ENCODE measurements at regions not wholly inside any gene's neighbourhood (a gene's known extent, or its start where the extent isn't known, plus 50 kb on each side); places are given as distances from the start of the nearest gene placed in this dataset.

GRCh38 chr21:14686466-14687267 is 140.6 kb upstream of the SAMSN1 start:
- no peak overlapping the region for H2AFZ ChIP-seq (ENCODE audit: control insufficient read depth, low read depth, low read length)
- TF ChIP-seq ZNF217 (IDR thresholded peaks at IDR 0.05), result peak; percentile 56; the same call in 1 of the 2 replicates
- TF ChIP-seq IKZF2 (IDR thresholded peaks at IDR 0.05), result peak in 1 of 2 experiments; percentile 78; a peak in 3 of 4 replicates
- 0 out of 2 replicates have a peak, but pooled peaks have one; percentile 43 for TF ChIP-seq BCL11A (IDR thresholded peaks at IDR 0.05; ENCODE audit: low read depth, low read length)
- TF ChIP-seq SMC3 (IDR thresholded peaks at IDR 0.05; ENCODE audit: borderline replicate concordance, low read length), result no peak
- TF ChIP-seq IRF3 (IDR thresholded peaks at IDR 0.05), result no peak
- TF ChIP-seq WRNIP1 (IDR thresholded peaks at IDR 0.05; ENCODE audit: borderline replicate concordance, low read depth, low read length), result no peak
- peak; percentile 94 for TF ChIP-seq SKIL (IDR thresholded peaks at IDR 0.05; ENCODE audit: low read depth, poor library complexity, severe bottlenecking)
- TF ChIP-seq SPI1 (IDR thresholded peaks at IDR 0.05; ENCODE audit: borderline replicate concordance, insufficient read depth, low read depth, low read length), result no peak
- no peak; the same call in 1 of the 2 replicates for TF ChIP-seq RAD21 (IDR thresholded peaks at IDR 0.05; ENCODE audit: insufficient read depth, low read depth, low read length)
- no peak for TF ChIP-seq MYC (IDR thresholded peaks at IDR 0.05; ENCODE audit: insufficient read depth, insufficient read length, insufficient replicate concordance, low read length, severe bottlenecking)
- TF ChIP-seq POU2F2 (IDR thresholded peaks at IDR 0.05; ENCODE audit: borderline replicate concordance, low read depth, low read length), result peak; percentile 9; the same call in 1 of the 3 replicates
- no peak for TF ChIP-seq NFXL1 (IDR thresholded peaks at IDR 0.05; ENCODE audit: borderline replicate concordance)
- TF ChIP-seq PML (IDR thresholded peaks at IDR 0.05; ENCODE audit: low read length), result 0 out of 2 replicates have a peak, but pooled peaks have one; percentile 39
- TF ChIP-seq NRF1 (conservative IDR thresholded peaks at IDR 0.05; ENCODE audit: low read depth, low read length), result no peak
- peak; percentile 69; the same call in 1 of the 2 replicates for TF ChIP-seq CHD4 (IDR thresholded peaks at IDR 0.05)
- peak; percentile 68 for TF ChIP-seq ATF2 (IDR thresholded peaks at IDR 0.05; ENCODE audit: low read length)
- peak in 1 of 2 experiments; percentile 9; a peak in 1 of 4 replicates for TF ChIP-seq ETV6 (conservative IDR thresholded peaks at IDR 0.05 in 1 of 2, IDR thresholded peaks at IDR 0.05 in 1 of 2; ENCODE audit: borderline replicate concordance in 1 of 2, low read depth in 1 of 2)
- TF ChIP-seq GATAD2B (conservative IDR thresholded peaks at IDR 0.05; ENCODE audit: low read depth), result peak; percentile 22; the same call in 1 of the 2 replicates

More at GRCh38 chr21:14686466-14687267, 140.6 kb upstream of the SAMSN1 start:
- H3K4me1 ChIP-seq (ENCODE audit: control insufficient read depth, insufficient read depth, low read length), result peaks cover 57% of the 10 kb centered on the region
- ChIA-PET RAD21 (ENCODE audit: unreplicated experiment) (interaction anchor here (0.8 to 6.0 kb wide), 31 partner anchors 12 to 234 kb away, joined by 3 to 91 read pairs (median 6); no protein-coding TSS in a partner anchor), POLR2A (interaction anchor here (1.1 to 2.8 kb wide), 8 partner anchors 11 to 234 kb away, joined by 3 to 16 read pairs (median 6); no protein-coding TSS in a partner anchor), CTCF (interaction anchor here (0.6 to 3.5 kb wide), 13 partner anchors 10 to 796 kb away, joined by 3 to 29 read pairs (median 3); no protein-coding TSS in a partner anchor), SMC1A (ENCODE audit: uncharacterized antibody, unreplicated experiment) (interaction anchor here (0.6 to 7.6 kb wide), 38 partner anchors 10 to 304 kb away, joined by 3 to 84 read pairs (median 6); partner anchors contain the start of gene HSPA13)
- H3K9me3 ChIP-seq (replicated peaks; ENCODE audit: control insufficient read depth, insufficient read depth, low read length), result no peaks in the 10 kb centered on the region; the same call in 2 of the 3 replicates
- WGBS (ENCODE audit: insufficient coverage, insufficient replicate concordance, low lambda C conversion rate, missing lambda C conversion rate), result 1% methylated on average over 8 of the region's 8 CpGs
- ATAC-seq (peak; percentile 70), FAIRE-seq (peak; percentile 93), DNase-seq (ENCODE audit: low read depth, low spot score) (peak; percentile 86)
- H3K4me2 ChIP-seq (ENCODE audit: control insufficient read depth, insufficient read depth), result peak overlapping the region; percentile 78
- peak overlapping the region; percentile 88 for H3K27ac ChIP-seq (ENCODE audit: control insufficient read depth, insufficient read depth)
- intact Hi-C loops (cut with micrococcal nuclease; ENCODE audit: unreplicated experiment), result loop anchor here (1.0 to 10.0 kb wide), 7 partner anchors 50 to 234 kb away; partner anchors contain the start of gene SAMSN1
- no TSS peak for BruUV-seq (replicated peaks)
- peak overlapping the region; percentile 37; the same call in 1 of the 2 replicates for H3K9ac ChIP-seq (ENCODE audit: control insufficient read depth, insufficient read depth, low read length)
- no peaks in the 10 kb centered on the region for H3K79me2 ChIP-seq (ENCODE audit: control insufficient read depth, insufficient read depth, low read length)
- no peaks in the 10 kb centered on the region for H3K36me3 ChIP-seq (ENCODE audit: control insufficient read depth in 2 of 2, insufficient read depth in 2 of 2, low read length in 1 of 2)
- H3K27me3 ChIP-seq (replicated peaks in 1 of 2; ENCODE audit: control insufficient read depth in 2 of 2, insufficient read depth in 2 of 2, low read length in 1 of 2), result no peaks in the 10 kb centered on the region
- H3K4me3 ChIP-seq, result peak overlapping the region; percentile 26; the same call in 1 of the 2 replicates
- no peaks in the 10 kb centered on the region for H4K20me1 ChIP-seq (ENCODE audit: control insufficient read depth, insufficient read depth)
- in situ Hi-C loops (cut with MboI), result loop anchor here (5.0 kb wide), 1 partner anchor 154 kb away; no protein-coding TSS in a partner anchor
